GM20431 (cell line): ENCODE measurements at regions not wholly inside any gene's neighbourhood (a gene's known extent, or its start where the extent isn't known, plus 50 kb on each side); places are given as distances from the start of the nearest gene placed in this dataset.

Source experiments
- in situ Hi-C: fragments of 300-500 bp; cut with MseI, MboI; formaldehyde crosslinking; loops from one replicate; pipeline ENCODE4 v1.15.0; 2020; ENCODE audit warnings: low sequenced_read_pairs; ENCODE audit not compliant: unreplicated experiment

GRCh38 chr21:27739187-27739586 lies 772.3 kb upstream of the ADAMTS5 start:
- in situ Hi-C loops: no loop called here

- in situ Hi-C loops: no loop called here
These were observed 768.8 kb upstream of the ADAMTS5 start for GRCh38 chr21:27735699-27736098.

- in situ Hi-C loops: no loop called here
These were observed 767.3 kb upstream of the ADAMTS5 start for GRCh38 chr21:27734146-27734545.

GRCh38 chr21:27725916-27726315 lies 759.0 kb upstream of the ADAMTS5 start:
- in situ Hi-C loops: no loop called here

- in situ Hi-C loops: no loop called here
These were observed 755.2 kb upstream of the ADAMTS5 start for GRCh38 chr21:27722095-27722494.

GRCh38 chr21:27721675-27722074 lies 754.8 kb upstream of the ADAMTS5 start:
- in situ Hi-C loops: no loop called here

- in situ Hi-C loops: no loop called here
These were observed 752.3 kb upstream of the ADAMTS5 start for GRCh38 chr21:27719226-27719625.

GRCh38 chr21:27715131-27715530 lies 748.2 kb upstream of the ADAMTS5 start:
- in situ Hi-C loops: no loop called here

- in situ Hi-C loops: no loop called here
These were observed 746.5 kb upstream of the ADAMTS5 start for GRCh38 chr21:27713154-27714109.

- in situ Hi-C loops: no loop called here
These were observed 737.8 kb upstream of the ADAMTS5 start for GRCh38 chr21:27704567-27705166.

GRCh38 chr21:27703791-27704190 lies 736.9 kb upstream of the ADAMTS5 start:
- in situ Hi-C loops: no loop called here

GRCh38 chr21:27700974-27701614 lies 734.2 kb upstream of the ADAMTS5 start:
- in situ Hi-C loops: no loop called here

GRCh38 chr21:27695246-27695645 lies 728.4 kb upstream of the ADAMTS5 start:
- in situ Hi-C loops: loop anchor here (25.0 kb wide), 1 partner anchor 833 kb away; no protein-coding TSS in a partner anchor

GRCh38 chr21:27694667-27695066 lies 727.8 kb upstream of the ADAMTS5 start:
- in situ Hi-C loops: loop anchor here (25.0 kb wide), 1 partner anchor 832 kb away; no protein-coding TSS in a partner anchor

- in situ Hi-C loops: loop anchor here (25.0 kb wide), 1 partner anchor 831 kb away; no protein-coding TSS in a partner anchor
These were observed 726.5 kb upstream of the ADAMTS5 start for GRCh38 chr21:27693376-27693775.

- in situ Hi-C loops: loop anchor here (25.0 kb wide), 1 partner anchor 829 kb away; no protein-coding TSS in a partner anchor
These were observed 724.6 kb upstream of the ADAMTS5 start for GRCh38 chr21:27691516-27691915.

- in situ Hi-C loops: loop anchor here (25.0 kb wide), 1 partner anchor 829 kb away; no protein-coding TSS in a partner anchor
These were observed 724.1 kb upstream of the ADAMTS5 start for GRCh38 chr21:27691006-27691405.

GRCh38 chr21:27690426-27690825 lies 723.5 kb upstream of the ADAMTS5 start:
- in situ Hi-C loops: loop anchor here (25.0 kb wide), 1 partner anchor 828 kb away; no protein-coding TSS in a partner anchor

- in situ Hi-C loops: loop anchor here (25.0 kb wide), 1 partner anchor 826 kb away; no protein-coding TSS in a partner anchor
These were observed 721.9 kb upstream of the ADAMTS5 start for GRCh38 chr21:27688773-27689172.

GRCh38 chr21:27683292-27683691 lies 716.4 kb upstream of the ADAMTS5 start:
- in situ Hi-C loops: loop anchor here (25.0 kb wide), 1 partner anchor 821 kb away; no protein-coding TSS in a partner anchor
